Neural crest cell (in vitro differentiated cells): ENCODE measurements at regions not wholly inside any gene's neighbourhood (a gene's known extent, or its start where the extent isn't known, plus 50 kb on each side); places are given as distances from the start of the nearest gene placed in this dataset.

Source experiments
- DNase-seq: peaks from one replicate; pipeline ENCODE4 v3.0.0; 2021; ENCODE audit warnings: low read depth, mixed read lengths, low spot score
- H3K27ac Mint-ChIP-seq: one replicate; pipeline ENCODE4 v1.8.0; 2021; ENCODE audit warnings: mild to moderate bottlenecking, mixed read lengths; ENCODE audit not compliant: unreplicated experiment
- H3K27me3 Mint-ChIP-seq: 2 replicates; pipeline ENCODE4 v1.8.0; 2021; ENCODE audit warnings: low read depth, mild to moderate bottlenecking, mixed read lengths
- H3K36me3 Mint-ChIP-seq: 2 replicates; pipeline ENCODE4 v1.8.0; 2021; ENCODE audit warnings: low read depth, mild to moderate bottlenecking, mixed read lengths
- H3K4me1 Mint-ChIP-seq: 2 replicates; pipeline ENCODE4 v1.8.0; 2021; ENCODE audit warnings: mixed read lengths
- H3K4me3 Mint-ChIP-seq: one replicate; pipeline ENCODE4 v1.8.0; 2021; ENCODE audit warnings: mild to moderate bottlenecking, mixed read lengths
- H3K9me3 Mint-ChIP-seq: 2 replicates; pipeline ENCODE4 v1.8.0; 2021; ENCODE audit warnings: mixed read lengths
- CTCF ChIP-seq: fragments of 200-600 bp; sonication (generic); conservative IDR thresholded peaks from 2 replicates; pipeline ENCODE4 v1.5.0; 2021; ENCODE audit warnings: antibody characterized with exemption, mild to moderate bottlenecking

GRCh38 chr14:98082833-98083232 is 1189.2 kb downstream of the BCL11B start:
- H3K36me3 Mint-ChIP-seq, result no peaks in the 10 kb centered on the region
- no peak for TF ChIP-seq CTCF
- peaks cover 6% of the 10 kb centered on the region for H3K27me3 Mint-ChIP-seq
- H3K4me3 Mint-ChIP-seq, result no peak overlapping the region
- H3K9me3 Mint-ChIP-seq, result peaks cover 3% of the 10 kb centered on the region
- no peak for DNase-seq
- no peak overlapping the region for H3K27ac Mint-ChIP-seq
- no peaks in the 10 kb centered on the region for H3K4me1 Mint-ChIP-seq

- no peak for DNase-seq
- Mint-ChIP-seq H3K9me3 (peaks cover 7% of the 10 kb centered on the region), H3K36me3 (no peaks in the 10 kb centered on the region), H3K27me3 (peaks cover 6% of the 10 kb centered on the region), H3K4me3 (no peak overlapping the region), H3K27ac (no peak overlapping the region), H3K4me1 (no peaks in the 10 kb centered on the region)
- no peak for TF ChIP-seq CTCF
These were observed 1186.2 kb downstream of the BCL11B start for GRCh38 chr14:98085751-98086150.

- H3K9me3 Mint-ChIP-seq, result peaks cover 3% of the 10 kb centered on the region
- H3K27me3 Mint-ChIP-seq, result peaks cover 31% of the 10 kb centered on the region
- no peak overlapping the region for H3K27ac Mint-ChIP-seq
- no peak for DNase-seq
- TF ChIP-seq CTCF, result no peak
- no peak overlapping the region for H3K4me3 Mint-ChIP-seq
- no peaks in the 10 kb centered on the region for H3K4me1 Mint-ChIP-seq
- no peaks in the 10 kb centered on the region for H3K36me3 Mint-ChIP-seq
These were observed 1178.9 kb downstream of the BCL11B start for GRCh38 chr14:98093111-98093510.

GRCh38 chr14:98099527-98099926 is 1172.5 kb downstream of the BCL11B start:
- H3K36me3 Mint-ChIP-seq, result no peaks in the 10 kb centered on the region
- TF ChIP-seq CTCF, result no peak
- H3K9me3 Mint-ChIP-seq, result peaks cover 5% of the 10 kb centered on the region
- H3K4me3 Mint-ChIP-seq, result no peak overlapping the region
- no peak overlapping the region for H3K27ac Mint-ChIP-seq
- no peaks in the 10 kb centered on the region for H3K4me1 Mint-ChIP-seq
- DNase-seq, result no peak
- peaks cover 43% of the 10 kb centered on the region for H3K27me3 Mint-ChIP-seq

- no peak for TF ChIP-seq CTCF
- H3K27me3 Mint-ChIP-seq, result peaks cover 31% of the 10 kb centered on the region
- no peak for DNase-seq
- no peak overlapping the region for H3K4me3 Mint-ChIP-seq
- H3K36me3 Mint-ChIP-seq, result no peaks in the 10 kb centered on the region
- peaks cover 5% of the 10 kb centered on the region for H3K9me3 Mint-ChIP-seq
- H3K27ac Mint-ChIP-seq, result no peak overlapping the region
- H3K4me1 Mint-ChIP-seq, result no peaks in the 10 kb centered on the region
These were observed 1170.7 kb downstream of the BCL11B start for GRCh38 chr14:98101323-98101722.

- Mint-ChIP-seq H3K27me3 (peaks cover 26% of the 10 kb centered on the region), H3K27ac (no peak overlapping the region), H3K36me3 (no peaks in the 10 kb centered on the region), H3K4me3 (no peak overlapping the region), H3K4me1 (no peaks in the 10 kb centered on the region), H3K9me3 (no peaks in the 10 kb centered on the region)
- no peak for DNase-seq
- no peak for TF ChIP-seq CTCF
These were observed 1168.3 kb downstream of the BCL11B start for GRCh38 chr14:98103705-98104104.
